ENCODE measurements at regions not wholly inside any gene's neighbourhood (a gene's known extent, or its start where the extent isn't known, plus 50 kb on each side); places are given as distances from the start of the nearest gene placed in this dataset.

- no peak for TF ChIP-seq POLR2A (IDR thresholded peaks at IDR 0.05; ENCODE audit: low read depth, low read length)
- TF ChIP-seq TAF1 (IDR thresholded peaks at IDR 0.05; ENCODE audit: borderline replicate concordance, low read depth, low read length) = no peak
- no peak for TF ChIP-seq POLR2AphosphoS5 (IDR thresholded peaks at IDR 0.05; ENCODE audit: low read depth, low read length)
These were observed 281.8 kb downstream of the MTRR start for GRCh38 chr5:8150791-8151190.
